CD4-positive, alpha-beta T cell treated with Interleukin-4 for 4 hours (primary cell): ENCODE measurements at regions not wholly inside any gene's neighbourhood (a gene's known extent, or its start where the extent isn't known, plus 50 kb on each side); places are given as distances from the start of the nearest gene placed in this dataset.

ENCODE experiments used
- DNase-seq: peaks from one replicate; pipeline ENCODE4 v3.0.0-alpha.2; 2020

DNA sequence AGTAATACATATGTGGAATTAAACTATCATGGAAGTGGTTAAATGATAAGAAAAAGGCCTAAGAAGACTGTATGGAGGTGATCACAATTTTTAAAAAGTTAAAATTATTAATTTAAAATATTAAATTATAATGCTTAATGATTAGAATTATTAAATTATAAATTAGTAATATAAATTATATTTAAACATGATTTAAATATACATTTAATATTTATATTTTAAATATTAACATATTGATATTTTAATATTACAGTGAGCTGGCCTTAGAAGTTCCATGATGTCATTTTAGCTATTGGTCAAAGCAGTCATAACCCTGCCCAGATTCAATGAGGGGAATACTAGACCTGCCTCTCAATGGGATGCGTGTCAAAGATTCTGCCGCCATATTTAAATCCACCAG lies 281.2 kb downstream of the PRDM2 start:
- no peak for DNase-seq

DNA sequence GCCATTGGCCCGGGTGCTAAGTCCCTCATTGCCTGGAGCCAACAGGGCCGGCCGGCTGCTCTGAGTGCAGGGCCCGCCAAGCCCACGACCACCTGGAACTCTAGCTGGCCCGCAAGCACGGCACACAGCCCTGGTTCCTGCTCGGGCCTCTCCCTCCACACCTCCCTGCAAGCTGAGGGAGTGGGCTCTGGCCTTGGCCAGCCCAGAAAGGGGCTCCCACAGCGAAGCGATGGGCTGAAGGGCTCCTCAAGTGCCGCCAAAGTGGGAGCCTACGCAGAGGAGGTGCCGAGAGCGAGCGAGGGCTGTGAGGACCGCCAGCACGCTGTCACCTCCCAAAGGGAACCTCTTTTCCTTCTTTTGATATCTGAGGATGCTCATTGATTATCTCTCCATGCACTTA lies 283.4 kb downstream of the PRDM2 start:
- DNase-seq = no peak

DNA sequence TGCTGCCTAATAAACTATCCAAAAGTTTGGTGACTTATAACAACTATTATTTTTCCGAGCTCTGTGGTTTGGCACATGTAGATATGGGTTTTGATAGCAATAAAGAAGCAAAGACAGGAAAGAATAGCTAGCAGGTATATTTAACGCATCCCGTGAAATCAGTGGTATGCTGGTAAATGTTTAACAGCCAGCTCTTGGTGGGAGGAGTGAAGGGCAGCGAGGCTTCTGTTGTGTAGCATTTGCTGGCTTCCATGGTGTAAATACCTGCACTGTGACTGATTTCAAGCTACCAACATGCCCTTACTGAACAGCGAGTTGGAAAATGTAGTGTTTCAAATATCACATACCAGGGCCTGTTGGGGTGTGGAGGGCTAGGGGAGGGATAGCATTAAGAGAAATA lies 291.0 kb downstream of the PRDM2 start:
- DNase-seq = no peak

DNA sequence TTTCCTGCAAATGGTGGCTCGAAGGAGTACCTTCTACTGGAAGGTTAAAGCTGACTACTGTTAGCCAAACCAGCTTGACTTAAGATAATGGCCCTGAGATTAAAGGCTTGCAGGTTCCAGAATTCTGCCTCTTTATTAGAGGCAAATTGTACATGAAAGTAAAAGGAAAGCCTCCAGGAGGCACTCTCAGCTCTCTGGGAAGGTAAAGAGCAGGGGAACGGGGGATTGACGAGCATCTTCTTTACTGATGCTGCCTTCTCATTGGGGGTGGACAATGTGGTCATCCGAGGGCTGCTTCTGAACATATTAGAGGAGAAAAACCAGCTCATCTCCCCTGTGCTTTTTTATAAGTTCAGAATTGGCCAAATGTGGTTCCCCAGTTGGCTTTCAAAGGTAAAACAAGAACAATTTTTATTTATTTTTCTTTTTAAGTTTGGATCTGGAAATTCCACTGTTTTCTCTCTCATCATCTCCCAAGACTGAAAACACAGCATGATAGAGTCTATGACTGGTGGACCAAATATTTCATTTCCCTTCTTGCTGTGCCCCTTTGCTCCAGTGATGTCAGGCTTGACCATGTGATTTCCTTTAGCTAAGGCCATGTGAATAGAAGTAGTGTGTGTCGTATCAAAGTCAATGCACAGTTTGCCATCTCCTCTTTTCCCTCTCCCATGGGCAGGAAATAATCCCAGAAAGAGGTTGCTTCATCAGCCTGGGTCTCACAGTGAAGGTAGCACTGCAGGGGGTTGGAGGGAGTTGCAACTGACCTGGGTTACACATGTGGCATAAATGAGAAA lies 292.7 kb downstream of the PRDM2 start:
- no peak for DNase-seq

DNA sequence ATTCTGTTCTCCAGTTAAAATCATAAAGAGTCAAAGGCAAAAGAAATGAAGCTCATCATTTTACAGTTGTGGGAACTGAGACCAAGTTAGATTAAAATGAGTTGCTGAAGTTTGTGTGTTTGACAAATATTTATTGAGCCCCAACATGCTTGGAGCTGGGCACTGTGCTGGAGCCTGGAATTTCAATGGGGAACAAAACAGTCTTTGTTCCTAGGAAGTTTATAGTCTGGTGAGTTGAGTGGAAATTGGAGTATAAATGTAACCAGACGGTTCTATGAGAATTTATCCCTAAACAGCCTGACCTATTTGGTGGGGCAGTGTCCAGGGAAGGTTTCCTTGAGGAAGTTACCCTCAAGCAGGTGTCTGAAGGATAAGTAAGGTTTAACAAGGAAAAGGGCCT lies 294.4 kb downstream of the PRDM2 start:
- DNase-seq = no peak

DNA sequence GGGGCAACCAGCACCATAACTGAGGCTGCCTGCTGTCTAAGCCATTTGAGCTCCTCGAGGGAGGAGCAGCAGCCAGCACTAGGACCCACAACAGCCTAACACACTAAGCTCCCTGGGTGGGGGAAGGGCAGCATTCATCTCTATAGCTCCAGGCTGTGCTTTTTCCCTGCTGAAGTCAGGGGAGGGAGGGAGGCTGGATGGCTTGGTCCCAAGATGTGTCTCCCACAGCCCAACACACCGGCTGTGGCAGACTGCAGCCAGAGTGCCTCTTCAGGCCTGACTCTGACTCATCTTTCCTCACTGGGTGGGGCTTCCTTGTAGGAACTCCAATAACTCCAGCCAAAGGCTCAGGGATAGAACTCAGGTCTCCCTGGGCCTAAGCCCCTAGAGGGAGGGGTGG lies 296.3 kb downstream of the PRDM2 start:
- no peak for DNase-seq

DNA sequence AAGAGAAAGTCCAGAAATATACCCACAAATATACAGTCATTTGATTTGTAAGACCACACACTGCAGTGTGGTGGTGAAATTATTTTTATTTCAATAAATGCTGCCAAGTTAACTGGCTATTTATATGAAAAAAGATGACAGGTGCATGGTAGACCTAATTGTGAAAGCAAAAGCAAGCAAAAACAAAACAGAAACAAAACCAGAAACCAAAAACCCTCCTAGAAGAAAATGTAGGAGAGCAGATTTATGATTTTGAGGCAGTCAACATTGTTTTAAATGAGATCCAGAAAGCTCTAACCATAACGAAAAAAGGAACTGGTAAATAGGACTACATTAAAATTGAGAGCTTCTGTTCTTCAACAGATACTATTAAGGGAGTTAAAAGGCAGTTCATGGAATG lies 303.6 kb downstream of the PRDM2 start:
- no peak for DNase-seq

DNA sequence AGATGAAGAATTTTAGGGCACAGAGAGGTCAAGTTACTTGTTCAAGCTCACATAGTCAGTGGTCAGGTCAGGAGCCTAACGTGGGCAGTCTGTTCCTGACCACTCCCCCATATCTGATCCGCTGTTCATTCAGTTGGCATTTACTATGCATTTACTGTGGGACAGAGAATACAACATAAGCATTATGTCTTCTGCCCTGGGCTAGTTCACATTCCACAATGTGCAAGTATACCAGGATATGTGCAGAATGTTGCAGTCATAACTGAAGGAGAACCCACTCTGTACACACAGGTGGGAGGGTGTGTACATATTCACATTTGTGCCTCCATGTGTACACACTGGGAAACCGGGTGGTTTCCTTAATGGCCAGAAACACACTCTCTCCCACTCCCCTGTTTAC lies 309.6 kb downstream of the PRDM2 start:
- no peak for DNase-seq

DNA sequence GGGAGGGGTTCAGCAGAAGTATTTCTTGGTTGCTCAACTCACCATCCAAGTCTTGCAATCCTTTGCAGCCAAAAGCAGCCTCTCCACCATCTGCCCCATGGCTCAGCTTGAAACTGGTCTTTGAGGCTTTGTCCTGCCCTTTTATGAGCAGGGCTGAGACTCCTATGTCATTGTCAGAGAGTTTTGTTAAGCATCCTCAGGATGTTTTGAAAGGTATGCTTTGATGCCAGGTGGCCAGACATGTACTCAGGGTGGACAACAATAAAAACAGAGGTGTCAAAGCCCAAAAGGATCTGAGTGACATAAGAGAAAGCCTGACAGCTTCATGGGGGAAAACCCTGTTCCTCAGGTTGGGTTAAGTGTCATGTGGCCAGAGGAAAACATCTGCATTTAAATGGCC lies 310.5 kb downstream of the PRDM2 start:
- DNase-seq = no peak

DNA sequence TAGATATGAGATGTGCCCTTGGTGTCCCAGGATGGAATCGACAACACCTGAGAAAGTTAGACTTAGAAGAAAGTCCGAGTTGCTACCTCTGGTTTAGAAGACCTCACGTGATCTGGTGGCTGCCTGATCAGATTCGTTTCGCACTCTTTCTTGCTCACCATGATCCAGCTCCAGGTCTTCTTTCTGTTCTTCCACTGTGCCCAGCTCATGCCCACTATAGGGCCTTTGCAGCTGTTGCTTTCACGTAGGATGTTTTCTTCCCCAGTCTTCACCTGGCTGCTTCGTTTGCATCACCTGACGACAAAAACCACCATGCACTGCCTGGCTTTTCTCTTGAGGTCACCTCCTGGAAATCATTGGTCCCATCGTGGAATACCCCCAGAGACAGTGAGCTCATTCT lies 311.1 kb downstream of the PRDM2 start:
- DNase-seq = no peak

DNA sequence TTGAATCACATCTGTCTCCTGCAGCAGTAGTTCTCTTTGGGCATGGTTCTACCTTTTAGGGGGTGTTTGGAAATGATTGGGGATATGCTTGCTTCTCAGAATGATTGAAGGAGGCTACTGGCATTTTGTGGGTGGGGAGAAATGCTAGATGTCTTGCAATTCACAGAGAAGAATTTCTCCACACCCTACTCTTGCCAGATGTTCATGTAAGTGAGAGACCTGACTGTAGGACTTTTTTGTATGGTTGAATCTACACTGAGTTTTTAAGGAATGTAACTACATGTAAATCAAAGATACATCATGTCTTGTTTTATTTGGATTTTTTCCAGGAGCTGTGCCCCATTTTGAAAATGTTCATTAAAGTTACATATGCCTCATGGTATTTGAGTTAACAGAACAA lies 311.9 kb downstream of the PRDM2 start:
- DNase-seq = no peak

DNA sequence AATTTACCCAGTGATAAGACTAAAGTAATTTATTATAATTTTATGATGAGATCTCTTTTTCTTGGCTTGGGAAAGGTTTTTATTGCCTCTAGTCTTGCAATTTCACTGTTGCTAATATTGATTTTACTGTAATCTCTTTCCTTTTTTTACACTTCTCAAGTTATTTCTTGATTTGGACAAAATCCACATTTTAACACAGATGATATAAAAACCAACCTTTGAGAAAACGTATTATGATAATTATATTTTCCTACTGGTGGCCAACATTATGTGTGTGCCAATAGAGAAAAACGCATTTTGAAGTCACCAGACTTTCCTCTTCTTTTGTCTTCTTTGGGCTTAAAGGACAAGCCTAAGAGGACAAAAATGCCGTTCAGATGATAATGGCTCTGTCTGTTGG lies 314.9 kb downstream of the PRDM2 start:
- no peak for DNase-seq

DNA sequence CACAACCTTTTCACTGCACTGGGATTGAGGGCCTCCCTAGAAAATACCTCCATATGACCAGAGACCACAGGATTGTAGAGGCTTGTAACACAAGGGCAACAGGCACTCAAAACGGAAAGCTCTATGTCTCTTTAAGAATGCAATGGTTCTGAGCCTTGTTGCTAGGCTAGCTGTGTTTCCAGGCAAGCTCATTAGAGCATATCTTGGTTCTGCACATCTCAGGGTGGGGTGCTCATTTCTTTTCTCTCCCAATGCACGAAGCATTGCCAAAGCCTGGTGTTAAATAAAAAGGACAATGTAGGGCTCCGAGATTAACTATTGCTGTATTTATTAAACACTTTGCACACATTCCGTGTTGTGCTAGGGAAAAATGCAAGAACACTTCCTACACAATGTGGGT lies 315.9 kb downstream of the PRDM2 start:
- DNase-seq = no peak

DNA sequence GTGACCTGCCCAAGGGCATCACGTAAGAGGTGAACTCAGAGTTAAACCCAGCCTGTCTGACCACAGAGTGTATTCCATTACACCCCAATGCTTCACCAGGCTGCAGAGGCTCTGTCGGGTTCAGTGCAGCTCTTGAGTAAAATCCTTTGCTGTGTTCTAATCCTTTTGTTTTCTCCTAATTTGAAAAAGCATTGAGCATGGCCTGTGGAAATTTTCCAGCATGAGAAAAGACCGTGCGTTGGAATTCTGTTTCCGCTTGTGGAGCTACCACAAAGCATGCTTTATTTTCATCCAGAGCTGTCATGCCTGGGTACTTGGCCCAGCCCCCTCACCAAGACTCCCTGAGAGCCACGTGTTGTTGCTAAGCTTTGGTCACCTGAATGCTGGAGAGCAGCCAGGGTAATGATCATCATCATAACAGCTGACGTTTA lies 317.6 kb downstream of the PRDM2 start:
- DNase-seq = no peak

DNA sequence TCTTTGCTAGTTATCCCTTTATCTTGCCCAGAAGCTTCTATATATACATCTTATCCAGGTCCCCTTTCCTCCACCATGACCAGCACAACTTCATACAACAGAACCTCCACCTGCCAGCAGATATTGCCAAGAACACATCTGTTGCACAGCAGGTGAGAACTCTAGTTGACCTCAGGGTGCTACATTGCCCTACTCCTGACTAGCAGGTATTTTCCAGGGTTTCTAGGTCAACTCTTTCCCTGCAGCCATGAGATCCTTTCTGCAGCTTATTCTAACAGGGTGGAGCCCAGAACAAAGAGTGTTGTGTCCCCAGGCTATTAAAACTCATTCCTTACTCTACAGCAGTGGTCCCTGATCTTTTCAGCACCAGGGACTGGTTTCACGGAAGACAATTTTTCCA lies 319.5 kb downstream of the PRDM2 start:
- DNase-seq = no peak

DNA sequence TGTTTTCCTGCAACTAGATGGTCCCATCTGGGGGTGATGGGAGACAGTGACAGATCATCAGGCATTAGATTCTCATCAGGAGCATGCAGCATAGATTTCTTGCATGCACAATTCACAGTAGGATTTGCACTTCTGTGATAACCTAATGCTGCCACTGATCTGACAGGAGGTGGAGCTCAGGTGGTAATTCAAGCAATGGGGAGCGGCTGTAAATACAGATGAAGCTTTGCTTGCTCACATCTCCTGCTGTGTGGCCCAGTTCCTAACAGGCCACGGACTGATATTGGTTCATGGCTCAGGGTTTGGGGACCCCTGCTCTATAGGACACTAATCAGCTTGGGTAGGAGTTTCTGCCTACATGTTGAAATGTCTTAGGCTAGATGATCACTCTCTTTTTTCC lies 320.0 kb downstream of the PRDM2 start:
- DNase-seq = no peak

DNA sequence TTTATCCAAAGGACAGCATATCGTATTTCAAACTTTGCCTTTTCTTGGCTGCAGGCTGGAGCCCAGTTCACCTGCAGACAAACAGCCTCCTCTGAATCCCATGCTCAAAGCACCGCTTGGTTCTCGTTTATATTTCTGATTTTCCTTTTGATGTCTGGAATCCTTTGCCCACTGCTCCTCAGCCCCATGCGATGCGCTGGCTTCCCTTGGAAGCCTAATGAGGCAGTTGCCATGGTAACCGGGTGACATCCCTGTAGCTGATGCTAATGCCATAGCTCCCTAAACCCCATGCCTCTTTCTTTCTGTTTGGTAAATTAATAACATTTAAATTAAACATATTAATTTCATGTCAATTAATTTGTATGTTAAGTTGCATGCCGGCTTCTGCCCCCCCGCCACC lies 327.1 kb downstream of the PRDM2 start:
- DNase-seq = no peak

DNA sequence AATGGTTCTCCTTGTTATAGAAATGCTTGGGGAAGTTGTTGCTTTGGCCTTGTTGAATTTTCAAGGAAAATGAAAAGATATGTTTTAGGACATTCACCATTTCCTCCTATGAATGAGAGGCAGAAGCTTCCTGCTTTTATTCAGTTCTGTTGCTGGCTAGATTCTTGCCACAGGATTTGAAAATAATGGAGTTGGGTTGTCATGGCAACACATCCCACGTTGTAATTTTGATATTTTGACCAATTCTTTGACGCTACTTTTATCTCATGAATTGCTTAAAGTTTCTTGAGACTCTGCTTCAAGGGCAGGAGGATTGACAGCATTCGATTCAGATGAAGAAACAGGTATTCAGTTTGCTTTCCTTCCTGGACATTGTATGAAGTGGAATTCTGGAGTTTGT lies 331.5 kb downstream of the PRDM2 start:
- no peak for DNase-seq

DNA sequence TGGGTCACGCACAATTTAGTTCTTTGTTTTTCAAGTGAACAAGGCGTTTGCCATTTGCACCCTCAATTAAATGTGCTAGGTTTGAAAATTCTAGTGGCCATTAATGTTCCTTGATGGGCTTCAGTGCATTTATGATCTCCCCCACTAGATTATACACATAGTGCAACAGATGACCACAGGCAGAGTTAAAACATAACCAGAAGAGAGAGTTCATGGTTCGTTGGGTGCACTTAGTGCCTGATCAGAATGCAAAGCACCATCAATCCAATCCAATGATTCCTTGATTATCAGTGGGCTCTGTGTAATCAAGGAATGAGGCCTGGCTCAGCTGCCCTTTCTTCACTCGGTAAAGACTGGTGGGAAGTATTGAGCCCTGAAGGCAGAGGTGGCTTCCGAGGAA lies 334.5 kb downstream of the PRDM2 start:
- DNase-seq = no peak

DNA sequence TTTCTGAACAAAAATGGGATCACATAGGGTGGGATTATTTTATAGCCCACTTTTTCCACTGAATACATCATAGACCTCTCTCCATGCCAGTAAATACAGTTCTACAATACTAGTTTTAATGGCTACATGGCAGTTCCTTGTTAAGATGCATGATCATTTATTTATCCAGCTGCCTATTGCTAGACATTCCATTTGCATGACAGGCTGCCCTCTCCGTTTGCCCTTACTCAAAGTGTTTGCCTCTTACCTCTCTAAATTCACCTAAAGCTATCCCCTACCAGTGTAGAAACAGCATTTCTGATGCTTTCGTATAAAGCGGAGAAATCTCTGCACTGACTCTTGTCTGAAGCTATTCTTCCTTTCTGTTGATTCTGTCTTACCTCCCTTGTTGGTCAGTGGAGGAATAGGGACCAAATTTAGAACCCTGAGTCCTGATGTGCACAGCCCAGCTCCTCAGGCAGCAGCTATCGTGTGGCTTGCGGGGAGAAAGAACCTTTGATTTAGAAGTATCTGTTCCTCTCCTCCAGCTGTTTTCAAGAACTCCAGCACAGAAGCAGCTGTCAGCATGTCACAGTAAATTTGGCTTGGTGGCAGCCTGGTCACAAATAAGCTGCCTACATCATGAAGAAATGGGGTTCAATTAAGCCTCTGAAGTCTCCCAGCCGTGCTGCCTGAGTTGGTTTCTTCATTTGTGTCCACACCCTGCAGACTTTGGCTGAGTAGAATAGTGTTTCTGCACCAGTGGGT lies 337.3 kb downstream of the PRDM2 start:
- no peak for DNase-seq

DNA sequence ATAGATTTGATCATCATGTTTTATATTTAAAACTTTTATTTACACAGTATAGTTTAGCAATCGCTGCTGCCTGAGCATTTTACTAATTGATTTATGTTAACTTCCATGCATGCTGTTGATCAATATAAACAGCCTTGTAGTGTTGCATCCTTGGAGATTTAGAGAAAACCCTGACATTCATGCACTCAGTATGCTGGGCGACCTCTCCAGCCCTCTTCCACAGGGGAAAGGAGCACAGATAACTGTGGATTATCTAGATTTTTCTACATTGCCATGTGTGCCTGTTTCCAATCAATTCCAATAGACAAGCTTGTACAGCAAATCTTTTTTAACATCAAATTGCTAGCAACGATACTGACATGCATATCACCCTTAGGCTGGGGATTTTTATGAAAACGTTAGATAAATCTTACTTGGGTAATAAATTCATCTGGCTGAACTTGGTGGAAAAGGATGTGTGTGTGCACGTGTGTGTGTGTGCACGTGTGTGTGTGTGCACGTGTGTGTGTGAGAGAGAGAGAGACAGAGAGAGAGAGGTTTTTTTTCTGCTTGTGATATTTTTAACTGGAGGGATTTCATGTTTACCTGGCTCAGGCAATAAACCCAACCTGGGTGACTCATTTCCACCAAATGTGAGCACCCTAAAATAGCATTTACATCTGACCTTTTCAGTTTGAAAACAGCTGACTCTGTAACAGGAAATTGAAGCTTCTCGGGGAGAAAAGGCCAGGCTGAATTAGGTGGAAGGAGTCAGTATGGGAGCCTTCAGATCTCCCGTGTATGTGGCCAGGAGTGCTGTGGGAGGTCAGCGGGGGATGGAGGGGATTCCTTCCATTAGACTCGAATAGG lies 339.8 kb downstream of the PRDM2 start:
- DNase-seq = no peak

DNA sequence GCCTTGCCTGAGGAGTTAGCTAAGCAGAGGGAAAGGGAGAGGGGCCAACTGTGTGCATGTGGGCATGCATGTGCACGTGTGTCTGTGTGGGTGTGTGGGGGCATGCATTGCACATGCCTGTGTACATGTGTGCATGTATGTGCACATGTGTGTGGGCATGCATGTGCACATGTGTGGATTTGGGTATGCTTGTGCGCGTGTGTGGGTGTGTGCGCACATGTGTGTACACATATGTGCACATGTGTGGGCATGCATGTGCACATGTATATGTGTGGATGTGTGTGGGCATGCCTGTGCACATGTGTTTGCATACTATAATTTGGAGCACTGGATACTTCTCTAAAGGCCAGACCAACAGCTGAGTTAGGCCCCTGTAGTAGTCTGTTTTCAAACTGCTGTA lies 350.0 kb downstream of the PRDM2 start:
- DNase-seq = no peak

DNA sequence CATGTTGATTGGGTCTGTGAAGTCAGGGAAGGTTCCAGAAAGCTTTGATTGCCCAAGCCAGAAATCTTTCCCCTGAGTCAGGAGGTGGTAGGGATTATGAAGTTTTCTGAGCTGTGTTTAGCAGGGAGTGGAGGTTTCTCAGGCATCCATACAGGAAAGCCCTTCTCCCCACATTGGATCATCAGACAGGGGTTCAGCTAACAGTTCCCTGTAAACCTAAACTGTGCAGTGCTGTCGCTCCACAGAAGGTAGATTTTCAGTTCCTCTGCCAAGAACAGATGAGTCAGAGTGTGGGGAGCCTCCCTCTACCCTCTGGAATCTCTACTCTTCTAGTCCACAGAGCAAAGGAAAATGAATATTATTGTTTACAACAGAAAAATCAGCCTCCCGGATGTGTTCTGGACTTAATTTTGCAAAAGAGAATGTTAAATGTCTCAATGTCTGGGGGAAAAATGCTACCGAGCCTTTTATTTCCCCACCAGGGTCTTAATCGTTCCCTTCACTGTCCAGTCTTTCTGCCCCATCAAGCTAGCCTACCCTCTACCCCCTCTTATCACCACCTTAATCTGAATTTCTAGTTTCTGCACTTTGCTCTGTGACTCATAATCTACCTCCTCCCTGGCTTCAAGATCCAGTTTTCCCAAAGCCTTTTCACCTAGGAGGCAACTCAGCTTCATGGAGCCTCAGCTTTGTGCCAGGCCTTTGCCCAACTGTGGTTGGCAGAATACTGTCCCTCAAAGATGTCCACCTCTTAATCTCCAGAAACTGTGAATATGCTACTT lies 355.6 kb downstream of the PRDM2 start:
- no peak for DNase-seq
